C4-2B (cell line): ENCODE measurements at regions not wholly inside any gene's neighbourhood (a gene's known extent, or its start where the extent isn't known, plus 50 kb on each side); places are given as distances from the start of the nearest gene placed in this dataset.
A peak's percentile ranks its signal among the peaks of the same experiment; 100 is the strongest.

Experiments
- H3K27ac ChIP-seq: fragments of 450-650 bp; 2 replicates; pipeline ENCODE4 v1.5.1; 2017
- CTCF ChIP-seq: fragments of 450-650 bp; conservative IDR thresholded peaks from 2 replicates; pipeline ENCODE4 v1.5.1; 2017; ENCODE audit warnings: mild to moderate bottlenecking
- ZFX ChIP-seq: fragments of 450-650 bp; IDR thresholded peaks from 2 replicates; pipeline ENCODE4 v1.6.1; 2017

- H3K27ac ChIP-seq: no peak overlapping the region
- TF ChIP-seq CTCF (peak; percentile 23), ZFX (no peak)
Observed at GRCh38 chr6:96469312-96469711, 52.3 kb upstream of the UFL1 start.

GRCh38 chr6:96470296-96470695, 51.3 kb upstream of the UFL1 start:
- TF ChIP-seq CTCF: no peak
- no peak for TF ChIP-seq ZFX
- no peak overlapping the region for H3K27ac ChIP-seq
